NT2/D1 (cell line): ENCODE measurements at regions not wholly inside any gene's neighbourhood (a gene's known extent, or its start where the extent isn't known, plus 50 kb on each side); places are given as distances from the start of the nearest gene placed in this dataset.

Source experiments
- SUZ12 ChIP-seq: IDR thresholded peaks from 2 replicates; pipeline ENCODE4 v1.6.1; 2011; ENCODE audit not compliant: insufficient read length, insufficient read depth; ENCODE audit errors: extremely low read depth
- YY1 ChIP-seq: IDR thresholded peaks from 2 replicates; pipeline ENCODE4 v1.6.1; 2011; ENCODE audit not compliant: insufficient read length, insufficient read depth
- ZNF274 ChIP-seq: IDR thresholded peaks from 2 replicates; pipeline ENCODE4 v1.6.1; 2011; ENCODE audit warnings: mild to moderate bottlenecking, low read depth, low read length

- TF ChIP-seq ZNF274 = no peak
- TF ChIP-seq YY1 = no peak
- no peak for TF ChIP-seq SUZ12
Observed at GRCh38 chr9:78682216-78682615, 385.3 kb downstream of the PSAT1 start.
